Activated effector memory CD4-positive, alpha-beta T cell treated with anti-CD3 and anti-CD28 coated beads, Interleukin-2, amount 50 U/mL, for 16 hours (primary cell): ENCODE measurements at regions not wholly inside any gene's neighbourhood (a gene's known extent, or its start where the extent isn't known, plus 50 kb on each side); places are given as distances from the start of the nearest gene placed in this dataset.

ENCODE experiments used
- DNase-seq: peaks from one replicate; pipeline ENCODE4 v3.0.0-alpha.2; 2020

DNA sequence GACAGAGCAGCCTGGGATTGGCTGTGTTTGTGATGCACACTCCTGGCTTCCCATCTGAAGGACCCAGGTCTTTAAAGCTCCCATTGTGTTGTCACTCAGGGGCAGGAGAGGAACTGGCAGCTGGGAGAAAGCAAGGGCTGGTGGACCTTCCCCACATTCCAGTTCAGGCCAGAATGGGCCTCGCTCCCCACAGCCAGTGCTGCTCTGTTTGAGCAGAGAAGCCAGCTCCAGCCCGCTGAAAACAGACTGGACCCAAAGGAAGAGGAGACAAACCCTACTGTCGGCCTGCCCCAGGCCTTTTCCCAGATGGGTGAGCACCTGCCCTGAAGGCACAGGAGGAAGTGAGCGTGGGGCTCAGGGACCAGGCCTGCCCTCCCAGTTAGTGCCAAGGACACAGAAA lies 499.4 kb downstream of the NPHP4 start:
- no peak for DNase-seq

DNA sequence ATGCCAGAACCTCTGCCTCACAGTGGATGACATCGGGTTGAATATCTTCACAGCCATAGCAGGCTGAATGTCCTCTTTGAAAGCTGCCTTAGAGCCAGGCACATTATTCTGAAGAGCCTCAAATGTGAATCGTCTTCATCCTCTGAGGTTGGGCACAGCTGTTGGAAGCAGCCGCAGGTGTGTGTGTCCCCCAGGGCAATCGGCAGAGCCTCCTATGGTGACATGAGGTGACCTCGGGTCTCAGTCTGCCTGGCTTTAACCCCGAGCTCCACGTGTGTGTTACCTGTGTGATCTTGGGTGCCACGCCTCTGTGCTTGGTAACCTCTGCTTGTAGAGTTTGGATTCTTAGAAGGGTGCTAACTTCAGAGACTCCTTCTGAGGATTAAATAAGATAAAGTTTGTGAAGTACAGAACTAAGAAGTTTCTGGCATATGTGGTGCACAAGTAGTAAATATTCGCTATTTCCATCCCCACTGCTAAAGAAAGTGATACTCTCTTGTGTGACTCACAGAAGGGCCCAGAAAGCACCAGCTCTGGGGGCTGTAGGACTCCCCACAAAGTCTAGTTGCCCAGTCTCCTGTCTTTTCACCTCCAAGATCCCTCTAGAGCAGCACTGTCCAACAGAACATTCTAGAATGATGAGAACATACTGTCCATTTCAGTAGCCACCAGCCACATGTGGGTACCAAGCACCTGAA lies 500.9 kb downstream of the NPHP4 start:
- no peak for DNase-seq

DNA sequence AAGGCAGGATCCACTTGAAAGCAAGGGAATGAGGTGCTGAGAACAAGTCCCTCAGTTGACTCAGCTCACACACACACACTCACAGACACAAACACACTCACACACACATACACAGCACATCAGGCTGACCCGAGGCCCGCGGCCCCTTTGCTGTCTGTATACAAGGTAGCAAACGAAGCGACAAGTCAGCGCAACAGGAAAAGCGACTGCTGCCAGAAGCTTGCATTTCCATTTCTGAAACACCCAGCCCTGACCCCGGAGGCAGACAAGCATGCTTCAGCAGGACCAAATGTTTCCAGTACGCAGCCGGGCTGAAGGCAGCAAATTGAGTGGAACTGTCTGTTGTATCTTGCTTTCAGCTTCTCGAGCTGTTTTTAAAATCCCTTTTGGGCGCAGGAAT lies 501.6 kb downstream of the NPHP4 start:
- DNase-seq, result no peak

DNA sequence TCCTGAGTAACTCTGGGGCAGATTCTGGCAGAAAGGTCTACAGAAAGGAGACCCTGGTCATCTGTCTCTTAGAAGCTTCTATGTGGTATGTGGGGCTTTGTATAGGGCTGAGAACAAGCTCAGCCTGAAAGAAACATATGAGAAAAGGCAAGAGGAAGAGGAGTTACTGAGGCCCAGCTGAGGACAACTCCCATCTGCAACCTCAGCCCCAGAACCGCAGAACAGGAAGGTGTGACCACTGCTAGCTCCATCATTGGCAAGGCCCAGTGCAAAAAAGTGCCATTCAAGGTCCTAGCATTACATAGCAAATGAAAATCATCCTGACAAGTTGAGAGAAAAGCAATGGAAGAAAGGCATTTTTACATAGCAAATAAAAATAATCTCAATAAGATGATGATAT lies 503.8 kb downstream of the NPHP4 start:
- DNase-seq, result no peak

DNA sequence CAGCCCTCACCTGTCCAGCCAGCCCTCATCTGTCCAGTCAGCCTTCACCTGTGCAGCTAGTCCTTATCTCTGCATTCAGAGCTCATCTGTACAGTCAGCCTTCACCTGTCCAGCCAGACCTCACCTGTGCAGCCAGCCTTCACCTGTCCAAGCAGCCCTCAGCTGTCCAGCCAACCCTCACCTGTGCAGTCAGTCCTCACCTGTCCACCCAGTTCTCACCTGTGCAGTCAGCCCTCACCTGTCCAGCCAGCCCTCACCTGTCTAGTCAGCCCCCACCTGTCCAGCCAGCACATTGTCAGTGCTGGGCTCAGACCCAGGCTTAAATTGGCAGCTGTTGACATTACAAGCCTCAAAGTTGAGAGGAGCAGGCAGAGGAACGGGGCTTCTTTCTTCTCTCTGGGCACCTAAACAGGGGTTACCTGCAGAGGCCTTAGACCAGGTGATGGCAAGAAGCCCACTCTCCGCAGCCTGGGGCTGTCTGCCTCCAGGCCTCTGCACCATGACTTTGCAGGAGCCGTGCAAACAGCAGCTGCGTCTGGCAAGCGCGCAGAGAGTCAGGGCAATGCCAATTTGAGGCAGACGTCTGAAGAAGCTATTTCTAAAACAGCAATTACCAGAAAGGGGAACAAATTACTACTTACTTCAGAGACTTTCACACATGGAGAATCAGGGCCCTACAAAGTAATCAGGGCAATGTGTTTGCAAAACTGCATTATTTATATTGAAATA lies 506.1 kb downstream of the NPHP4 start:
- DNase-seq, result no peak

DNA sequence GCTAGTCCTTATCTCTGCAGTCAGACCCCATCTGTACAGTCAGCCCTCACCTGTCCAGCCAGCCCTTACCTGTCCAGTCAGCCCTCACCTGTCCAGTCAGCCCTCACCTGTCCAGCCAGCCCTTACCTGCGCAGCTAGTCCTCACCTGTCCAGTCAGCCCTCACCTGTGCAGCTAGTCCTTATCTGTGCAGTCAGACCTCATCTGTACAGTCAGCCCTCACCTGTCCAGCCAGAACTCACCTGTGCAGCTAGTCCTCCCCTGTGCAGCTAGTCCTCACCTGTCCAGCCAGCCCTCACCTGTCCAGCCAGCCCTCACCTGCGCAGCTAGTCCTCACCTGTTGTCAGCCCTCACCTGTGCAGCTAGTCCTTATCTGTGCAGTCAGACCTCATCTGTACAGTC lies 506.8 kb downstream of the NPHP4 start:
- no peak for DNase-seq

DNA sequence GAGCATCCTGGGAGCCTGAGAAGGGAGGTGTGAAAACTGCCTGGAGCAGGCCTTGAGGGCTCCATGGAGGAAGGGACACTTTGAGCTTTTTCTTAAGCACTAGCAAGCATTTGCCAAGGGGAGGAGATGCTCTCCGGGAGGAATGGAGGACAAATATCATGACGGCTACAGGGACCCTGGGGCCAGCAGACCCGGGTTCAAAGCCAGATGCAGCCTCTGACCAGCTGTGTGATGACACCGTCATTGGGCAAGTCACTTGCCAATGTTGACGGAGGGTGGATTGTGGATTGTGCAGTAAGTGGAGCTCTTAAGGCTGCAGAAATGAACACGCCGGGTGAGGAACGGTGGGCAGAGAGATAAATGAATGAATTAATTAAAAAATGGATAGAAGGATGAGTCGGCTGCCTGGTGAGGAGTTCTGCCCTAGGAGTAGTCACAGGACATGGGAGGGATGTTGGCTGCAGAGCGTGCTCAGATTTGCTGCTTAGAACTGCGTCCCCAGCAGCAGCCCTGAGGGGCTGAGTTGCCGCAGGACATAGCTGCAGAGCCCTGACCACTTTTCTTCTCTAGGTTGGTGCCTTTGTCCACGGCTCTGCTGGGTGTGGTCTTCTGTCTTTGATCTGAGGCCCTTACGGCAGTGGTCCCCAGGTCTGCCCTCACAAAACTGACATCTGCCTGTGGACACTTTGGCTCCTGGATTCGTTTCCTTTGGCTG lies 507.6 kb downstream of the NPHP4 start:
- no peak for DNase-seq

DNA sequence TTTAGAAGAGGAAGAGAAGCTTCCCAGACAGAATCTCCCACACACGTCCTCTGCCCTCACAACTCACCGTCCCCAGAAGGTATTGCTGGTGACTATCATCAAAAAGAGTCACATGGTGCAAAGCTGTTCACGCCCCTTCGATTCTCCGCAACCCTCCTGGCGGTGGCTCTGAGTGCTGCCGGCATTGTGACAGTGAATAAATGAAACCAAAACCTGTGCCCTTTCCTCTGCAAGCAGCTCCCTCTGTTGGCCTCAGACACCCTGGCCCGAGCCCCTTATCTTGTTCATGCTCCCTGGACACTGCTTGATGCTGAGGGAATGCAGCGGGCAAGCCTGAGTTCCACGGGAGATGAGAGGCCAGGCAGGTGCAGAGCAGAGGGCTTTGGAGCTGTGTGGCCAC lies 510.3 kb downstream of the NPHP4 start:
- DNase-seq, result peak; percentile 70

DNA sequence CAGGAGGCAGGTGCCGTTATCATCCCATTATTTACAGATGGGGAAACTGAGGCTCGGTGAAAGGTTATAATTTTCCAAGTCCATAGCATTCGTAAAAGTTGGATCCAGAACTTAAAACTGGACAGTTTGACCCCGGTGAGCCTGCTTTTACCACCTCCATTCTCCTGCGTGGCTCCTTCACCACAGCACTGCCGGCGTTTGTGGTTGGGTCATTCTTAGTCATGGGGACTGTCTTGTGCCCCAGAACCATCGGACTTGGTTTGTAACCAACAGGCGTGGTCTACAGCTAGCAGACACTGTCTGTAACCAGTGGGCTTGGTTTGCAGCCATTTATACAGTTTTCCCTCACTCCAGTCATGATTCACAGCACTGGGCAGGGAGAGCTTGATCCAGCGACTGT lies 511.3 kb downstream of the NPHP4 start:
- DNase-seq, result no peak

DNA sequence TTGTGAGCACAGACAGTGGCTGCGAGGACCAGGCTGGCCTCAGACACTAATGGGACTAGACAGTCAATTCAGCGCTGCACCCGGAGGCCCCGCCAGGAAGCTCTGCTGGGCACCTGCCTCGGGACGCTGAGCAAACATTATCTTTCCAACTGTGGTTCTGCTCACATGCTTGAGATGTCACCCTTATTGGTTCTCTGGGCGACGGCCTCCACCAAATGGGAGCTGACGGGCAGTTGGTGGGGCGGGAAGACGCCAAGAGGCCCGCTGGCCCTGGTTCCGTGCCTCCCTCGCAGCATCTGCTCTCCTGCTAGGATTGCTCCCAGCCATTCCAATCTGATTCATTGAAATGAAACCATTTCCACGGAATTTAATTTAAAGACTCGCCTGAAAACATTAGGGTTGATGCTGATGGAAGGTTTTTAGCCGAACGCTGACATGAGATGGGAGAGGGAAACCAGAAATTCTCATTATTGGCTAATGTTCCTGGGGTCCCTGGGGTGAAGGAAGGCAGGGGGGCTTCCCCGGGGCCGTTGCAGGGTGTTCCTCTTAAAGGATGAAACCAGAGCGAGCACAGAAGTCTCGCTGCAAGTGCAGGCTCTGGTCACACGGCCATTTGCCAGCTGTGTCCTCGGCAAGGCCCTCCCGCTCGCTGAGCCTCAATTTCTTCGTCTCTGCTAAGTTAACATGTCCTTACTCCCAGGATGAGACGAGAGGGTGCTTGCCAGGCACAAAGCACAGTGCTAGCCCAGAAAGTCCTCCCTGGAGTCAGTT lies 512.2 kb downstream of the NPHP4 start:
- DNase-seq, result no peak

DNA sequence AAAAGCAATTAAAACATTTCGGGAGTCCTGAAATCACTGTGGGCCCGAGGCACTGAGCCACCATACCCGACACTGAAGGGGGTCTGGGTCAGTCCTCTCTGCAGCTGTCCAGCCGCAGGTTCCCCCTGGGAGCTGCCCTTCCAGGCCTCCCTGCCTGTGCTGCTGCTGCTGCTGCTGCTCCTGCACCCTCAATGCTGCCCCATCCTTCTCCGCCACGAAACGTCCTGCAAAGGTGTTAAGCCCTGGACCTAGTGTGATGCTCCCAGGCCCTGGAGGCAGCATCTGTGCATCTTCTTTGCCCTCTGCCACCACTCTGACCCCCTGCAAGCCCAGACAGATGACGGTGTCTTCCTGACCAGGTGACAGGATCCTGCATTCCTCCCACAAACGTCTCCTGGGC lies 513.3 kb downstream of the NPHP4 start:
- no peak for DNase-seq

DNA sequence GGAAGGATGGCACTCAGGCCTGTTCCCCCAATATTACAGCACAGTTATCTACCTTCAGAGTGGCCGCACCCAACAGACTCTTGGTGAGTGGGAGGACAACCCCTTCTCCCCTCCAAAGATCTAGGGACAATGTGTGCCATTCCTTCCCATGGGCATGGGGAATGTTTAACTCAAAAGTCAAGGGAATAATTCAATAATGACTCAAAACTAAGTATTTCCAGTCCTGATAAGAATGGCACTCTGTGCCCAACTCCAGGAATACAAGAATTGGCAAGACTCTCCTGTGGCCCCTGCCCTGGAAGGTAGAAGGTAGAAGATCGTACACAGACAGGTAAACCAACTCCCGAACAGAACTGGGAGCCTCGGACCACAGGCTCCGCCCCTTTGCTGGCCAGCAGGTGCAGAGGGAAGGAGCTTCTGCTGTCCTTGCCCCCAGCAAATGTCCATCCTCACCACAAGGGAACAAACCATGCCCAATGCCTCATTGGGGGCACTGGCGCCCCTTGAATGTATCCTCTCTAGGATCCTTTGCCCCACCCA lies 514.0 kb downstream of the NPHP4 start:
- DNase-seq, result no peak

DNA sequence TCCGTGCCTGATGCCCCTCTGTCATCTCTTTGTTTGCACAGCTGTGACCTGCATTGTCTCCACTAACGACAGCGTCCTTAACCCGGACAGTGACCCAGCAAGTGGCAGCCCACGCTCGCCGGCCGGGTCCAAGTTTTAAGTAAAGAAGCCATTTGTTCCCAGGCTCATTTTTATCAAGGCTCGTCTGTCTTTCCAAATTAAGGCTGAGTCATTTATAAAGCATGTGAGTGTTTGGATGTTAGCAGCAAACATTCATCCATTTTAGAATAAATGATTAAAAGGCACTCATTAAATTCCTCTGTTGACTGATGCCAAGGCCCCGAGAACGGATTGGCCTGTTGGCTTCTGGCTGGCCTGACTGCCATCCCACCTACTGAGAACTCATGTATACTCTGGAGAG lies 514.5 kb downstream of the NPHP4 start:
- DNase-seq, result no peak

DNA sequence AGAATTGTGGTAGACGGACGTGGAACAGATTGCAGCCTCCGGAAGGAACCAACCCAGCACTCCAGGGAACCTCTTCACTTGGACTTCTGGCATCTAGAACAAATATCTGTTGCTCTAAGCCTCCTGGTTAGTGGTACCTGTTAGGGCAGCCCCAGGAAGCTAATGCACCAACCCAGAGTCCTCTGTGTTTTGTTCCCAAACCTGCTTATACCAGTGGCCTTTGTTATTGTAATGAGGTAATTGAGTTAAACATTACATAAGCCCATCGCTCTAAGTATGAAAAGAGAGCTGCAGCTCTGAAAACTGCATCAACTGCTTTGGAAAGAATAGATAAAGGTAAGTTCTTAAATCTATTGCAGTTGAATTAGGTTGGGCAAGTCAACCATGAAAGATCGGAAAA lies 516.7 kb downstream of the NPHP4 start:
- no peak for DNase-seq

DNA sequence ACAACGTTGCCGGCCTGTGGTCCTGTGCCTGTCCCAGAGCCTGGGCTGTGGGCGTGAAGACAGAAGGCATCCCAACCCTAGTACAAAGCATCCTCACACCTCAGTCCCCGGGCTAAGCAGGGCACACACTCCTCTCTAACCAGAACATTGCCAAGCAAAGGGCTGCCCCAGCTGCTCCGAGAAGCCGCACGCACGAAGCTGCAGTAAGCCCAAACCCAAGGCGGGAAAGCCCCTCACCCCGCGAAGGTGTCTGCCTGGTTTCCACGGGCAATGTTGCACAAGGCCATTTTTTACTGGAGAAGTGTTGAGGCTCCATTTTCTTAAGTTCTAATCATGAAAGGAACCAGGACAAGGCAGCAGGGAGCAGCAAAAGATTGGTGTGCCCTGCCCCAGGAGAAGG lies 519.0 kb downstream of the NPHP4 start:
- DNase-seq, result no peak

DNA sequence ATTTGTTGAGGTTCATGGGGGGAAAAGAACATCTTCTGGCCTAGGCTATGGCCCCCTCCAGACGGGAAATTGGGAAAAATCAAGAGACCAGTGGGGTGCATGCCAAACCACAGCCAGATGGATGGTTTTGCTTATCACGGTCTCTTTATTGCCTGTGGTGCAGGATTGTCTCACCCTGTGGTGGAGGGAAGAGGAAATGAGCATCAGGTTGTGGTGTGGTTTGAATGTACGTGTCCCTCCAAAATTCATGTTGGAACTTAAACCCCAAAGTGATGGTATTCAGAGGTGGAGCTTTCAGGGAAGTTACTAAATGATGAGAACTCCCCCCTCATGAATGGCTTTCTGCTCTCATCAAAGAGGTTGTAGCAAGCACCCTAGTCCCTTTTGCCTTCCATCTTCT lies 525.7 kb downstream of the NPHP4 start:
- DNase-seq, result no peak

DNA sequence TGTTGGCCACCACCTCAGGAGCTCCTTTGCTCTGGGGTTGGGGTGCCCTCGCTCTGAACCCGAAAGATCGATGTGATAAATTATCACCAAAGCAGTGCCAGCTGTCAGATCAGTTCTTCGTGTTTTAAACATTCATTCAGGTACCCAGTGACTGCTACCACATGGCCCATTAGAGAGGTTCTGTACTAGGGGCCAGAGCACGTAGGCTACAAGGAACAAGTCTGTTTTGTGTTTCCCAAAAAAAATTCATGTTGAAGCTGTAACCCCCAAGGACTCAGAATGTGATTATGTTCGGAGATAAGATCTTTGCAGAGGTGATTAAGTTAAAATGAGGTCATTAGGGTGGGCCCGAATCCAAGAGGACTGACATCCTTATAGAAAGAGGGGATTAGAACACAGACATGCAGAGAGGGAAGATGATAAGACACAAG lies 526.9 kb downstream of the NPHP4 start:
- no peak for DNase-seq

DNA sequence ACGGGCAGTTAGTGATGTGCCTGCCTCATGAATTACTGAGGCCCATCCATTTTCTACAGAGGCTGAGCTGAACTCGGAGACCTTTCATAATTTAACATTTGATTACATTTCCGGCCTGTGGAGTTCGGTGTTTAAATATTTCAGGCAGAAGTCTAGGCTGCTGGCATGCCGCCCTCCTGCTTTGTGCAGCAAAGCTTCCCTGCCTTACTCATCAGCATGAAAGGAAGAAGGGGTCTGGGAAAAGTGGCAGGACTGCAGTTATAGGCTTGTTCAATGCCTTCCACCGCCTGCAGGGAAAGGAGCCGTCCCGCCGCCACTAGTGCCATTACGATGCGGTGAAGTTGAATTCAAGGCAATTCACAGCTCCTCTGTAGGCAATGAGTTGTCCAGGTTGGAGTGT lies 527.9 kb downstream of the NPHP4 start:
- DNase-seq, result no peak

DNA sequence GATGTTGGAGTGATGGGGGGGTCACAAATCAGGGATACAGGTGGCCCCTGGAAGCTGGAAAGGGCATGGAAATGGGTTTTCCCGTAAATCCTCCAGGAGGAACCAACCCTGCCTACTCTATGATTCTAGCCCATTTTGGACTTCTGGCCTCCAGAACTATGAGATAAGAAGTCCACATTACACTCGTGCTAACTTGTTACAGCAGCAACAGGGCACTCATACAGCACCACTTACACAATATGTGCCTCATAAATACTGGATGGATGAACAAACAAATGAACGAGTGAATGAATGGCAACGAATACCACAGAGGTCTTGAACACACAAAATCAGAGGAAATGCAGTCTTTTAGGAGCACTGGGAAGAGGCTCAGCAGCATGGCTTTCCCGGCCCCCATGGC lies 531.3 kb downstream of the NPHP4 start:
- no peak for DNase-seq

DNA sequence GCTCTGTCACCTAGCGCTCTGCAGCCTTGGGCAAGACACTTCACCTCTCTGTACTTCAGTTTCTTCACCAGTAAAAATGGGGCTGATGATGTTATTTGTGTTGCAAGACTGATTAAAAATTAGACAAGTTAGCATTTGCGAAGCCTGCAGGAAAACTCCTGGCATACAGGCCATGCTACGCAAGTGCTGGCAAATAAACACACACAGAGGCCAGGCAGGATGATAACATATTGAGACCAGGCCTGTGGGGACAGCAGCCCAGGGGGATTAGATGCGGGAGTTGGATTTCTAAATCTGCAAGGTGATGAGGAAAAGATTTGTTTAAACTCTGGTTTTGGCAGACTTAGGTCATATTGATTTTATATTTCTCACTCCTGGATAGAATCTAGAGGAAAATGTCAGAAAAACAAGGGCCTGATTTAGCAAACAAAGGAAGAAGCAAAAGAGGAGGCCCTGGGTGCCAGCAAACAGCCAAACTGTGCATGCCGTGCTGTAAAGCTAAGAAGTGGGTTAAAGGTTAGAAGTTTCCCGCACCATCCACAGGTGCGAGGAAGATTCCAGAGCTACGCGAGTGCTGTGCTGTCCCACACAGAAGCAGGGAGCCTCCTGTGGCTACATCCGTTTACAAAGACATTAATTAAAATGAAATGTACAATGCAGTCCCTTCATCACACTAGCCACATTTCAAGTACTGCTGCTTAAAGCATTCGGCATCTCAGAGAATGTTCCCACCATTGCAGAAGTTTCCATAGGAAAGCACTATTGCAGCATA lies 532.2 kb downstream of the NPHP4 start:
- DNase-seq, result no peak

DNA sequence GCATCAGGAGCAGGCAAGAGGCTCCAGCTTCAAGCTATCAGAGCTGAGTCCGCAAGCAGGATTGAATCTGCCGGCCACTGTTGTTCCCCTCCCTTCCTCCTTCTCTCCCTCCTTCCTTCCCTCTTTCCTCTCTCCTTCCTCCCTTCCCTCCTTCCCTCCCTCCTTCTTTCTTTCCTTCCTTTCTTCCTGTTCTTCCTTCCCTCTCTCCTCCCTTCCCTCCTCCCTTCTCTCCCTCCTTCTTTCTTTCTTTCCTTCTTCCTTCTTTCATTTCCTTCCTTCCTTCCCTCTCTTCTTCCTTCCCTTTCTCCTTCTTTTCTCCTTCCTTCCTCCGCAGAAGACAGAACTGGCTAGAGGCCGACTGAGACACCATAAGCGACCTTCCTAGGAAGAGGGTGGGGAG lies 534.0 kb downstream of the NPHP4 start:
- no peak for DNase-seq

DNA sequence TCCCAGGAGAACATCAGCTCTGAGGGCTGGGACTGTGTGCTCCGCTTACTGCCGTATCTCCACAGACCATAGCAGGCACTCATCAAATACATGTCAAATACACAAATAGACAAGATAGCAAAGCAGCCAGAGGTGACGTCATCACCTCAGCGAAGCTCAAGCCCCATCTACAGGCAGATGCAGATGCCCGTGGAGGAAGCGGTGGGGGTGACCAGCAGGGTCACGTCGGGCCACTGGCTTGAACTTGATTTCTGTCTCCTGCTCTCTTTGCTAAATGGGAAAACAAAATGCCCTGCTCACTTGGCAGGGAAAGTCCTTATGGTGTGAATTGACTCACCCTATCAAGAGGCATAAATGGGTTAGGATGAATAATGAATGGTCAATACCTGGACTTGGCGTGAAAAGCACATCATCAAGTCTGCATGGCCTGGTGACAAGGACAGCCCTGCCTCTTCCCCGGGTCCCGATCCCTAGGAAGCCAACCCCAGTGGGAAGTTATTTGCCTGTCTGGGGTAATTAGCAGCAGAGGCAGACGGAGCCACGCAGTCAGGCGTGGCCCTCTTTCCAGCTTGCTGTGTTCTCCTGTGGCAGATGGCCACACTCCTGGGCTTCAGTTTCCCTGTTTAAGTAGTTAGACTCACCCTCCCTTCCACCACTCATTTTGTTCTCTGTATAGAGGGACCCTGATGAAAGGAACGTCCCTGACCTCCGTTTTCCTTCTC lies 536.0 kb downstream of the NPHP4 start:
- no peak for DNase-seq
